ENCODE measurements at regions not wholly inside any gene's neighbourhood (a gene's known extent, or its start where the extent isn't known, plus 50 kb on each side); places are given as distances from the start of the nearest gene placed in this dataset.

- ChIA-PET POLR2A (no interaction called here), CTCF (no interaction called here)
- ATAC-seq (ENCODE audit: low read depth) (no peak), DNase-seq (no peak)
- no peaks in the 10 kb centered on the region for H3K27me3 Mint-ChIP-seq
- intact Hi-C loops (cut with micrococcal nuclease): no loop called here
- no peak overlapping the region for H3K4me3 Mint-ChIP-seq
- no peaks in the 10 kb centered on the region for H3K36me3 Mint-ChIP-seq (ENCODE audit: low read depth)
- no peak overlapping the region for H3K27ac Mint-ChIP-seq
- H3K9me3 Mint-ChIP-seq: no peaks in the 10 kb centered on the region
- TF ChIP-seq, protein P1, sequence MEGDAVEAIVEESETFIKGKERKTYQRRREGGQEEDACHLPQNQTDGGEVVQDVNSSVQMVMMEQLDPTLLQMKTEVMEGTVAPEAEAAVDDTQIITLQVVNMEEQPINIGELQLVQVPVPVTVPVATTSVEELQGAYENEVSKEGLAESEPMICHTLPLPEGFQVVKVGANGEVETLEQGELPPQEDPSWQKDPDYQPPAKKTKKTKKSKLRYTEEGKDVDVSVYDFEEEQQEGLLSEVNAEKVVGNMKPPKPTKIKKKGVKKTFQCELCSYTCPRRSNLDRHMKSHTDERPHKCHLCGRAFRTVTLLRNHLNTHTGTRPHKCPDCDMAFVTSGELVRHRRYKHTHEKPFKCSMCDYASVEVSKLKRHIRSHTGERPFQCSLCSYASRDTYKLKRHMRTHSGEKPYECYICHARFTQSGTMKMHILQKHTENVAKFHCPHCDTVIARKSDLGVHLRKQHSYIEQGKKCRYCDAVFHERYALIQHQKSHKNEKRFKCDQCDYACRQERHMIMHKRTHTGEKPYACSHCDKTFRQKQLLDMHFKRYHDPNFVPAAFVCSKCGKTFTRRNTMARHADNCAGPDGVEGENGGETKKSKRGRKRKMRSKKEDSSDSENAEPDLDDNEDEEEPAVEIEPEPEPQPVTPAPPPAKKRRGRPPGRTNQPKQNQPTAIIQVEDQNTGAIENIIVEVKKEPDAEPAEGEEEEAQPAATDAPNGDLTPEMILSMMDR (IDR thresholded peaks at IDR 0.05): no peak
- no peaks in the 10 kb centered on the region for H3K4me1 Mint-ChIP-seq
These were observed 89.6 kb upstream of the PCDH8 start for GRCh38 chr13:52938065-52938464.

DNA sequence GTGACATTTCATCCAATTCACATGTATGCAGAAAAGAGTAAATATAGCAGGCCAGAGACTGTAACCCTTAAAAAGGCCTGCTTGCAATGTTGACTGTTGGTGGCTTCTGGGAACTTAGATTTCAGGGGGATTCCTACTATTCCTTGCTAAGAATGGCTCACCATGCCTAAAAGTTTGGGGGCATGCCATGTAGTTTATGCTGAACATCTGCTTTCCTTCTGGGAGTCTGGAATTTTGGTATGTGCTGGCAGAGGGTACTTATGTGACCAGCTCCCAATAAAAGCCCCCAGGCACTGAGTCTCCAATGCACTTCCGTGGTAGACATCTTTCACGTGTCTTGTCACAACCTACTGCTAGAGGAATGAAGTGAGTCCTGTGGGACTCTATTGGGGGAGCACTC, 88.4 kb upstream of the PCDH8 start:
- H3K27ac Mint-ChIP-seq: no peak overlapping the region
- CTCF ChIA-PET: no interaction called here

GRCh38 chr13:52934258-52934657, 85.8 kb upstream of the PCDH8 start:
- no peak overlapping the region for H3K27ac Mint-ChIP-seq
- no peaks in the 10 kb centered on the region for H3K9me3 Mint-ChIP-seq
- ATAC-seq (ENCODE audit: low read depth): no peak
- no peaks in the 10 kb centered on the region for H3K4me1 Mint-ChIP-seq
- H3K36me3 Mint-ChIP-seq (ENCODE audit: low read depth): no peaks in the 10 kb centered on the region
- DNase-seq: no peak
- H3K4me3 Mint-ChIP-seq: no peak overlapping the region
- TF ChIP-seq, protein P1 (IDR thresholded peaks at IDR 0.05): no peak
- POLR2A ChIA-PET: no interaction called here
- peaks cover 3% of the 10 kb centered on the region for H3K27me3 Mint-ChIP-seq
- CTCF ChIA-PET: no interaction called here
- intact Hi-C loops (cut with micrococcal nuclease): no loop called here

More for the DNA sequence above, 88.4 kb upstream of the PCDH8 start:
- H3K4me3 Mint-ChIP-seq: no peak overlapping the region
- H3K4me1 Mint-ChIP-seq: no peaks in the 10 kb centered on the region
- intact Hi-C loops (cut with micrococcal nuclease): no loop called here
- H3K27me3 Mint-ChIP-seq: no peaks in the 10 kb centered on the region
- H3K36me3 Mint-ChIP-seq (ENCODE audit: low read depth): no peaks in the 10 kb centered on the region
- POLR2A ChIA-PET: no interaction called here
- ATAC-seq (ENCODE audit: low read depth) (no peak), DNase-seq (no peak)
- TF ChIP-seq, protein P1 (IDR thresholded peaks at IDR 0.05): no peak
- no peaks in the 10 kb centered on the region for H3K9me3 Mint-ChIP-seq

DNA sequence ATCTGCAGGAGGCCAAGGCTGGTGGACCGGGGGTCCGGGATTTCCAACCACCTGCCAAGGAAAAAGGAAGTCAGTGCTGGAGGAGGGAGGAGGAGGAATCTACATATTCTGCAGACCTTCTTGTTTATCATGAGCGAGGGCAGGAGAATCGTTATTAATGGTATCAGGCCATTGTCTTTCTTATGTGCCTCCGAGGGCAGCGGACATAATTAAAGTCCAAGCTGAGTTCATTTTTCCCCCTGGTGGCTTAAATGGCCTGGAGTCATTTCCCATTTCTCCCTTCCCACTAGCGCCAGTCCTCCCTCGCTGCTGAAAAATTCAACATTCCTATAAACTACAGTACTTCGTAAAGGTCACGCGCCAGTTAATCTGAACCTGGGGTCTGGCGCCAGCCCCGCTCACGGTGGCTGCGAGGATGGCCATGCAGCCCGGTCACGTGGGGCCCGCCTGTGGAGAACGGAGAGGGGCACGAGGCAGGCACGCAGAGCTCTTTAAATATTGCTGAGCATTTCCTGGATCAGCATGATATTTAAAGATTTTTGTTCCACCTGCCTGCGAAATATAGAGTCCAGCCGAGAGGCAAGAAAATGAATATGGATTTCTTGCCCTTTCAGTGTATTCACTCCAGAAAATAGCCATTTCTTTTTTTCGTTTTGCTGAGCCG, 85.2 kb upstream of the PCDH8 start:
- H3K4me3 Mint-ChIP-seq: no peak overlapping the region
- no peaks in the 10 kb centered on the region for H3K9me3 Mint-ChIP-seq
- H3K36me3 Mint-ChIP-seq (ENCODE audit: low read depth): no peaks in the 10 kb centered on the region
- H3K27me3 Mint-ChIP-seq: peaks cover 3% of the 10 kb centered on the region
- TF ChIP-seq, protein P1 (IDR thresholded peaks at IDR 0.05): no peak
- intact Hi-C loops (cut with micrococcal nuclease): no loop called here
- POLR2A ChIA-PET: no interaction called here
- CTCF ChIA-PET: no interaction called here
- H3K27ac Mint-ChIP-seq: no peak overlapping the region
- DNase-seq: no peak
- no peak for ATAC-seq (ENCODE audit: low read depth)
- no peaks in the 10 kb centered on the region for H3K4me1 Mint-ChIP-seq

- H3K9me3 Mint-ChIP-seq: no peaks in the 10 kb centered on the region
- POLR2A ChIA-PET: no interaction called here
- intact Hi-C loops (cut with micrococcal nuclease): no loop called here
- TF ChIP-seq, protein P1 (IDR thresholded peaks at IDR 0.05): no peak
- no peak overlapping the region for H3K27ac Mint-ChIP-seq
- no peaks in the 10 kb centered on the region for H3K4me1 Mint-ChIP-seq
- H3K36me3 Mint-ChIP-seq (ENCODE audit: low read depth): no peaks in the 10 kb centered on the region
- DNase-seq: no peak
- CTCF ChIA-PET: no interaction called here
- ATAC-seq (ENCODE audit: low read depth): no peak
- H3K4me3 Mint-ChIP-seq: no peak overlapping the region
- peaks cover 3% of the 10 kb centered on the region for H3K27me3 Mint-ChIP-seq
These were observed 84.7 kb upstream of the PCDH8 start for GRCh38 chr13:52933099-52933498.
